ENCODE measurements at regions not wholly inside any gene's neighbourhood (a gene's known extent, or its start where the extent isn't known, plus 50 kb on each side); places are given as distances from the start of the nearest gene placed in this dataset.

DNA sequence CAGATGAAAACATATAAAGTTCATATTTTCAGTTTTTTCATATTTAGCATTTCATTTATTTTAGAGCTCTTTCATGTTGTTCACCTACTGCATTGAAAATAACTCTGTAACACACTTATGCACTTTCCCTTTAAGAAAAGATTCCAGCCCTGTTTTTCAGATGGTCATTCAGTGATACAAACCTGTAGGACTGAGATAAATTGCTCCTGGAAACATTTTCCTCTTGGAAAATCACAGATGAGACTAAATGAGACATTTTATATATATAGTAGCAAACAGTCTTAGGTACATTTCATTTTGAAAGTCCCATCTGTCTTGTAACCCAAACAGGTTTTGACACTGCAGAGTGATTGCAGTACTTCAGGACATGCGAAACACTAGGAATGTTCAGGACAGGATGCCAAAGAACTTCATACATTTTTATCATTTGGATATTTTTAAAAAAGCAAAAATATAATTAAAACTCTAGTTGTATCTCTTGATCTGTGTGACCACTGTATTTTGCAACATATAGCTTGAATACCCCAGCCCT is 412.4 kb downstream of the MTX2 start:
- CTCF ChIA-PET, result interaction anchor here (0.5 to 0.8 kb wide), 3 partner anchors 12 to 222 kb away, joined by 3 to 4 read pairs (median 3); no protein-coding TSS in a partner anchor
- POLR2A ChIA-PET (ENCODE audit: low non-redundant PET), result interaction anchor here (0.6 kb wide), 1 partner anchor 9 kb away, joined by 3 read pairs; no protein-coding TSS in a partner anchor

DNA sequence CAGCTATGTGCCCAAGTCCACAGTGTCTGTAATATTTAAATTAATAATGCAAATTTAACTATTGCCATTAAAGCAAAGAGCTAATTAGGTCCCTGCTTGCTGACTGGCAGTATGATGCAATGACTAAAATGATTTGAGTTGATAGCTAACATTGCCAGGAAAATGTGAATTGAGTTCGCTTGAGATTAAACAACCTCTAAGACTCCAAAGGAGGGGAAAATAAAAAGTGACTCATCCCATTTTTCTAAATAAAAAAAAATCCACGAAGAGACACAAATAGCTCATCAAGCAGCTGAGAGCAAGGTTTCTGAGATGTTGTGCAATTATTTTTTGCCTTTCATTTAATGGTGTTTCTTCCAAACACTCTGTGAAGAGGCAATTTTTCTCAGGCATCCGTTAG is 413.0 kb downstream of the MTX2 start:
- CTCF ChIA-PET, result interaction anchor here (0.6 to 0.8 kb wide), 2 partner anchors 12 to 223 kb away, joined by 3 to 4 read pairs; no protein-coding TSS in a partner anchor
- no peak for DNase-seq (ENCODE audit: low spot score)

More for the DNA sequence above, 412.4 kb downstream of the MTX2 start:
- TF ChIP-seq, protein P1, sequence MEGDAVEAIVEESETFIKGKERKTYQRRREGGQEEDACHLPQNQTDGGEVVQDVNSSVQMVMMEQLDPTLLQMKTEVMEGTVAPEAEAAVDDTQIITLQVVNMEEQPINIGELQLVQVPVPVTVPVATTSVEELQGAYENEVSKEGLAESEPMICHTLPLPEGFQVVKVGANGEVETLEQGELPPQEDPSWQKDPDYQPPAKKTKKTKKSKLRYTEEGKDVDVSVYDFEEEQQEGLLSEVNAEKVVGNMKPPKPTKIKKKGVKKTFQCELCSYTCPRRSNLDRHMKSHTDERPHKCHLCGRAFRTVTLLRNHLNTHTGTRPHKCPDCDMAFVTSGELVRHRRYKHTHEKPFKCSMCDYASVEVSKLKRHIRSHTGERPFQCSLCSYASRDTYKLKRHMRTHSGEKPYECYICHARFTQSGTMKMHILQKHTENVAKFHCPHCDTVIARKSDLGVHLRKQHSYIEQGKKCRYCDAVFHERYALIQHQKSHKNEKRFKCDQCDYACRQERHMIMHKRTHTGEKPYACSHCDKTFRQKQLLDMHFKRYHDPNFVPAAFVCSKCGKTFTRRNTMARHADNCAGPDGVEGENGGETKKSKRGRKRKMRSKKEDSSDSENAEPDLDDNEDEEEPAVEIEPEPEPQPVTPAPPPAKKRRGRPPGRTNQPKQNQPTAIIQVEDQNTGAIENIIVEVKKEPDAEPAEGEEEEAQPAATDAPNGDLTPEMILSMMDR (conservative IDR thresholded peaks at IDR 0.05; ENCODE audit: low read depth), result no peak
- no peak for DNase-seq (ENCODE audit: low spot score)
- no peak overlapping the region for H3K27ac ChIP-seq

DNA sequence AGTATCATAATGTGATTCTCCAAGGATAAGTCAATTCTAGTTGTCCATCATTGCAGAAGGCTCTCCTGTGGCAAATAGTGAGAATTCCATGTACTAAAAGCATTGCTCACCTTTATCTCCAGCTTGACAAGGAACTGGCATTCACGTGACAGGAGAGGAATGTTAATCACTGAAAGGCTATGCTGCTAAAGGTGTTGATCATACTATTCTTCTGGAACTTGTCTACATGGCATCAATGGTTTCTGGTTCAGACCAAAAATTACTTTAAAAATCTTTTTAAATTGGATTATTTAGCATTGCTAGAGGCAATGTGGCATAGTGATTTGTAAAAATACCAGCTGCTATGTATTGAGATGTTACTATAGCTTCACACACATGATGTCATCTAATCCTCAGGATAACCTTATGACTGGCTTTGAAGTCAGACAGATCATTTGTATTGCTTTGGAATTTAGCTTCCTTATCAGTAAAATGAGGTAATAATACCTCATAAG is 414.4 kb downstream of the MTX2 start:
- CTCF ChIA-PET, result no interaction called here
- DNase-seq (ENCODE audit: low spot score), result no peak
- POLR2A ChIA-PET (ENCODE audit: low non-redundant PET), result no interaction called here
- no peak overlapping the region for H3K27ac ChIP-seq
- TF ChIP-seq, protein P1 (conservative IDR thresholded peaks at IDR 0.05; ENCODE audit: low read depth), result no peak

More for the DNA sequence above, 413.0 kb downstream of the MTX2 start:
- TF ChIP-seq, protein P1 (conservative IDR thresholded peaks at IDR 0.05; ENCODE audit: low read depth), result no peak
- POLR2A ChIA-PET (ENCODE audit: low non-redundant PET), result no interaction called here
- H3K27ac ChIP-seq, result no peak overlapping the region

DNA sequence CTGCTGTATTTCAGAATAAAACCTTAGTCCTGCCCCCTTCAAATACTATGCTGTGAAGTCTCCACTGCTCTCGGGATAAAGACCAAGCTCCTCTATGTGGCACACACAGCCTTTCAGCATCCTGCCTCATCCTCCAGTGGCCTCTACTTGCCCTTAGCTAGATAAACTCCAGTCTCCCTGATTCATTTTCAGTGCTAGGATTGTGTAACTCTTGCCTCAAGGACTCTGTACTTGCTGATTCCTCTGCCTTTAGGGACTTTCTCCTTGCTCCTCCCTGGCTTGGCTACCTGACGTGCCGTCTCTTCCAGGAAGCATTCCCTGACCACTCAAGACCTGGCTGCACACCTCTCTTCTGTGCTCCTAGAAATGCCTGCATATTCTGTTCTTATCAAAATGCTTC is 416.7 kb downstream of the MTX2 start:
- CTCF ChIA-PET, result no interaction called here

DNA sequence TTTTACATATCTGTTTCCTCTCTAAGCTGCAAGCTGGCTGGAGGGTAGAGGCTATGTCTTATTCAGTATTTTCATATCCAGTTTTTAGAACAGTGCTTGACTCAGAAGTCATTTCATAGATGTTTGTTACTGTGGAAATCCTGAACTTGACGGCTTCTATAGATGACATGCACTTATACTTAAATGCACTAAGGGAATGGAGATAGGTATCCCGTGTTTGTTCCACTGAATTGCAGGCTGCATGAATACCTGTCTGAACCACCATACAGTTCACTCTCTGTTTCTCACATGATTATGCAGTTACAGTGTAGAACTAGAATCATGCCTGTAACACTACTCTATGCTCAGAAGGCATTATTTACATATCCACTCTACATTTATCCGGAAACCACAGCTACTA is 417.1 kb downstream of the MTX2 start:
- ChIA-PET CTCF (no interaction called here), POLR2A (ENCODE audit: low non-redundant PET) (no interaction called here)
- DNase-seq (ENCODE audit: low spot score), result no peak
- TF ChIP-seq, protein P1 (conservative IDR thresholded peaks at IDR 0.05; ENCODE audit: low read depth), result no peak
- H3K27ac ChIP-seq, result no peak overlapping the region

More for the DNA sequence above, 416.7 kb downstream of the MTX2 start:
- no peak overlapping the region for H3K27ac ChIP-seq
- POLR2A ChIA-PET (ENCODE audit: low non-redundant PET), result no interaction called here
- TF ChIP-seq, protein P1 (conservative IDR thresholded peaks at IDR 0.05; ENCODE audit: low read depth), result no peak
- DNase-seq (ENCODE audit: low spot score), result no peak

DNA sequence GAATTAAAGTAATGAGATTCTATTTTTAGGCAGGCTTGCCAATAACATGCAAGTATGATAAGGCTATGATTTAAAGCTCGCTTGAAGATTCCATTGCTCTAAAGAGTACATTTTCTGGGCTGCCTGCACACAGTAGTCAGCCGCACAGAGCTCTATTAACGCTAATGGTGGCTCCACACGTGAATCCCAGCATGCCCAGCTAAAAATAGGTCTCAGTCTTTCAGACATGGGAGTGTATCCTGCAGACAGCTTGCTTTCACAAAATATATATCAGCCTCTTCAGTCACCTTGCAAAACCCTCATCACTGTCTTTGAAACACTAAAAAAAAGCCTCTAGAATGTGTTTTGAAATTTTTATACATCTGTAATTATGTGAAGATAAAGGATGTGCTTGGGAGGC is 418.1 kb downstream of the MTX2 start:
- H3K27ac ChIP-seq, result no peak overlapping the region
- ChIA-PET CTCF (interaction anchor here (0.5 to 0.7 kb wide), 3 partner anchors 88 to 1279 kb away, joined by 4 to 5 read pairs (median 5); no protein-coding TSS in a partner anchor), POLR2A (ENCODE audit: low non-redundant PET) (no interaction called here)

More for the DNA sequence above, 418.1 kb downstream of the MTX2 start:
- no peak for DNase-seq (ENCODE audit: low spot score)
- TF ChIP-seq, protein P1 (conservative IDR thresholded peaks at IDR 0.05; ENCODE audit: low read depth), result no peak

Measured in RWPE1 (cell line).